Hematopoietic multipotent progenitor cell treated with erythropoietin and hydrocortisone succinate and interleukin-3 and kit ligand, for 15 days (in vitro differentiated cells): ENCODE measurements at regions not wholly inside any gene's neighbourhood (a gene's known extent, or its start where the extent isn't known, plus 50 kb on each side); places are given as distances from the start of the nearest gene placed in this dataset.

ENCODE experiments used
- DNase-seq: peaks from one replicate; pipeline ENCODE4 v3.0.0-alpha.2; 2015; ENCODE audit warnings: low spot score

GRCh38 chr17:6940186-6940649 is 55.6 kb upstream of the ALOX12 start:
- no peak for DNase-seq

DNA sequence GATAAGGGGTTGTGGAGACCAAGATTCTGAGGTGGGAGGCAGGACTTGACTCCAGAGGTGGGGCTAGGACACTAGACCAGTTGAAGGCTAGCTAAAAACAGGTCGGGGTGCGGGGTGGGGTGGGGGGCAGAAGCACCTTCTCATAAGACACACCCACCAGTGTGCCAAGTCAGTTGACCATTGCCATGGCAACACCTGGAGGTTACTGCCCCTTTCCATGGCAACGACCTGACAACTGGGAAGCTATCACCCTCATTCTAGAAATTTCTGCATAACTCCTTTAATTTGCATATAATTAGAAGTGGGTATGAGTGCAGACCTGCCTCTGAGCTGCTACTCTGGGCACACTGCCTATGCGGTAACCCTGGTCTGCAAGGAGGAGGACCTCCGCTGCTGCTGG is 53.9 kb upstream of the ALOX12 start:
- DNase-seq: no peak

GRCh38 chr17:6943406-6943805 is 52.4 kb upstream of the ALOX12 start:
- DNase-seq: no peak
